GM18519 (cell line): ENCODE measurements at regions not wholly inside any gene's neighbourhood (a gene's known extent, or its start where the extent isn't known, plus 50 kb on each side); places are given as distances from the start of the nearest gene placed in this dataset.

ENCODE experiments used
- ATAC-seq: cut with Tn5 transposase; IDR thresholded peaks from one replicate; pipeline ENCODE4 v1.9.1; 2021; ENCODE audit warnings: mild to moderate bottlenecking, moderate library complexity; ENCODE audit not compliant: unreplicated experiment, low FRiP score

GRCh38 chr14:50055461-50056228, 60.7 kb downstream of the VCPKMT start:
- no peak for ATAC-seq

DNA sequence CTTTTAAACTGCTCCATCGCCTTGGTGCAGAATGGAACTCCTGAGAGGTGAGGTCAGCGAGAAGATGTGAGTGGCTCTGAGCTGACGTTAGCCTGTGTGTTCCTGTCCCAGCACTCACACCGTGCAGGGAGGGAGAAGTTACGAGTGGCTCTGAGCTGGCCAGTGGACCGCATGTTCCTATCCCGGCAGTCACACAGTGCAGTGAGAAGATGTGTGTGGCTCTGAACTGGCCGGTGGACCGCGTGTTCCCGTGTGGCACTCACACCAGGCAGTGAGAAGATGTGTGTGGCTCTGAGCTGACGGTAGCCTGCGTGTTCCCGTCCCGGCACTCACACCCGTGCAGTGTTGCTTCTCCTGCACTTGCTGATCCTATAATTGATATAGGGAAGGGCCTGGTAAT, 59.9 kb downstream of the VCPKMT start:
- no peak for ATAC-seq

DNA sequence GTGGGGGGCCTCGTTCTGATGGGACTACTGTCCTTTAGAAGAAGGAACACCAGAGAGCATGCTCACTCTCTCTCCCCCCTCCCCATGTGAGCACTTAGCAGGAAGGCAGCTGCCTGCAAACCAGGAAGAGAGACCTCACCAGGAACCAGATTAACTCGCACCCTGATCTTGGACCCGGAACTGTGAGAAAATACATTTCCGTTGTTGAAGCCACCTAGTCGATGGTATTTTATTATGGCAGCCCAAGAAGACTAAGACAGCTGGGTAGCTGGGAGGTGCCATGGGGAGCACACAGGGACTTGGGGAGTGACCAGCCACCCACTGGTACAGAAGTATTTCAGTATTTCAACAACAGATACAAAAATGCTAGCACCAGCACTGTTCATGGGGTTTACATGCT, 59.0 kb downstream of the VCPKMT start:
- ATAC-seq = no peak

DNA sequence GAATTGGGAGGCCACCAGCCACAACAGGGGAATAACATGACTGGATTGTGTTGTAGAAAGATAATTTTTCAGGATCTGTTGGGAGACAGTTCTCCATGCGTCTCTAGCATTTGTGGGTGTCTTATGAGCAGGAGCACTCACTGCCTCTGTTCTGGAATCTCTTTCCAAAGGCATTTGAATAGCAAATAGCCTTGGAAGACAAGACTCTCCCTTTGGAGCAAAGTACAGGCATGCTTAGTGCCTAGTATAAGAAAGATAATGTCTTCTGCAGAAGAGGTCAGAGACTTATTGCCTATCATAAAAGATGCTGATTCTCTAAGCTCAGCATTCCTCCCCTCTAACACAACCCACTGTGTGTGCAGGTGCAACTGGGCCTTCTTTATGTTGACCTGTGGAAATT, 58.3 kb downstream of the VCPKMT start:
- ATAC-seq = no peak
